MM.1S (cell line): ENCODE measurements at regions not wholly inside any gene's neighbourhood (a gene's known extent, or its start where the extent isn't known, plus 50 kb on each side); places are given as distances from the start of the nearest gene placed in this dataset.

Experiments used
- CTCF ChIP-seq: fragments of 300-600 bp; sonication (generic); IDR thresholded peaks from 2 replicates; pipeline ENCODE4 v1.5.1; 2016; ENCODE audit warnings: antibody characterized with exemption, low read length, mixed read lengths
- EZH2 ChIP-seq: fragments of 300-600 bp; sonication (generic); optimal IDR thresholded peaks from 2 replicates; pipeline ENCODE3; 2017; ENCODE audit warnings: low read depth, mild to moderate bottlenecking, antibody characterized with exemption, low read length, mixed read lengths
- EZH2phosphoT487 ChIP-seq: fragments of 300-600 bp; sonication (generic); IDR thresholded peaks from 2 replicates; pipeline ENCODE4 v1.6.1; 2018; ENCODE audit warnings: antibody characterized with exemption, low read length

DNA sequence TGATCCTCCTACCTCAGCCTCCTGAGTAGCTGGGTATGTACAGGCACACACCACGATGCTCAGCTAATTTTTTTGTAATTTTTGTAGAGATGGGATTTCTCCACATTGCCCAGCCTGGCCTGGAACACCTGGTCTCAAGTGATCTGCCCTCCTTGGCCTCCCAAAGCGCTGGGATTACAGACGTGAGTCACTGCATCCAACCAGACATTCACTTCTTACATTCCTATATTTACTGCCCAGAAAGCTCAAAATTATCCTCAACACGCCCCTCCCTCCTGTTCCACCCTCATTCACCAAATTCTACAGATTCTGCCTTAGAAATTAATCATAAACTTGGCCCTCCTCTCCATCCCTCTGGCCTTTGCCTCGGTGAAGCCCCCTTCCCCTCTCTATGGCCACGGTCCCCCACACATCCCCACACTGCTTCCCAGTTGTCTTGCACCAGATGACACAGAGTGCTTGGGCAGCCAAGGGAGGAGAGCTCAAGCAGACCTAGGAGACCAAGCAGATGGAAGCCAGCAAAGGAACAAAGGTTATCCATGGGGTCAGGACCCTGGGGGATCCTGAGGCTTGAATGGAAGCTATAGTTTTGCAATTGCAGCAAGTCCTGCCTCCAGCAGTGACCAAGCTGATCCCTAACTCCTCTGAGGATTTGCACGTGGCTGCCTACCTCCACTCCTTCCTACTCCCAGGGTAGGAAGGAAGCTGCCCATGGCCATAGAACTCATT is 213.2 kb upstream of the FOXN3 start:
- TF ChIP-seq CTCF (no peak), EZH2 (no peak), EZH2phosphoT487 (no peak)
